C4-2B (cell line): ENCODE measurements at regions not wholly inside any gene's neighbourhood (a gene's known extent, or its start where the extent isn't known, plus 50 kb on each side); places are given as distances from the start of the nearest gene placed in this dataset.

ENCODE experiments used
- CTCF ChIP-seq: fragments of 450-650 bp; conservative IDR thresholded peaks from 2 replicates; pipeline ENCODE4 v1.5.1; 2017; ENCODE audit warnings: mild to moderate bottlenecking
- ZFX ChIP-seq: fragments of 450-650 bp; IDR thresholded peaks from 2 replicates; pipeline ENCODE4 v1.6.1; 2017

- no peak for TF ChIP-seq CTCF
- no peak for TF ChIP-seq ZFX
Observed at GRCh38 chr10:8726084-8726778, 671.7 kb downstream of the GATA3 start.
